ENCODE measurements at regions not wholly inside any gene's neighbourhood (a gene's known extent, or its start where the extent isn't known, plus 50 kb on each side); places are given as distances from the start of the nearest gene placed in this dataset.
"Not testable (repeated sequence)": the region's sequence is repeated elsewhere in the genome, so short reads cannot be mapped to it uniquely, and the experiment has no call there.

DNA sequence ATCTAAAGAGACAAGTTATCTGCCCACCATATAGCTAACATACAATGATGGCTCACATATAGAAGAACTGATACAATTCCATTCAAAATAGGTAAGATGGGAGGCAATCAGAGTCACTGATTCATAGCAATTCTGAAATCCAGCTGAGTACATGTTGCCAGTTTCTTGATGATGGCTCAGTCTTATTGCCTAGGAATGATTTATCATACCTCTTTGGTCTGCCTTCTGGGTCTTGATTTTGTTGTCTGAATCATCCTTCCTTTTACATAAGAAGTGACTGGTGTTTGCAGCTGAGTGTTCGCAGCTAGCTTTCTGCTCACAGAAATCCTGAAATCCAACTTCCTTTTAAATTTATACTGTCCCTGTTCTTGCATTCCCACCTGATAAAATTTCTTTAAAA, 463.2 kb upstream of the MGAT4C start:
- no peak for DNase-seq (ENCODE audit: insufficient read length, low spot score)
- FAIRE-seq = no peak
- TF ChIP-seq POLR2AphosphoS5 (IDR thresholded peaks at IDR 0.05; ENCODE audit: low read depth, low read length) (no peak), POU2F2 (IDR thresholded peaks at IDR 0.05; ENCODE audit: low read depth, low read length) (no peak), TAF1 (IDR thresholded peaks at IDR 0.05; ENCODE audit: low read depth, low read length) (no peak), POLR2A (IDR thresholded peaks at IDR 0.05; ENCODE audit: low read depth, low read length) (no peak), PAX5 (IDR thresholded peaks at IDR 0.05; ENCODE audit: insufficient read depth, low read length, severe bottlenecking) (no peak), SPI1 (IDR thresholded peaks at IDR 0.05; ENCODE audit: low read depth, low read length) (no peak)

DNA sequence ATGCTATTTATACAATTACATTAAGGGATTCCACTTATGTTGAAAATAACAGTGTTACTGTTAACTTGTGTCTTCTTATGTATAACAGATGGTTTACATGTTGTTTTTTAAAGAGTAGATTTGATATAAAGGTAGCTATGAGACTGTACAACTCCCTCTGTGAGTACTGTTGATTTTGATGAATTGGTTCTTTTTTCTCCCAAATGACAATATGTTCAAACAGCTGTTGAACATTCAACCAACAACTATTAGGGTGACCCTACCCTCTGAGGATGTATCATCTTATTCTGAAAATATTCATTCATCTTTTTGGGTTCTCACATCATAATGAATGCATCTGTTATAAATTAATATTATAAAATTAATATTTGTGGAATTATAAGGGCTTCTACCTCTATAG, 456.9 kb upstream of the MGAT4C start:
- FAIRE-seq (no peak), DNase-seq (ENCODE audit: insufficient read length, low spot score) (no peak)
- no peak for TF ChIP-seq TAF1 (IDR thresholded peaks at IDR 0.05; ENCODE audit: low read depth, low read length)
- TF ChIP-seq POLR2AphosphoS5 (IDR thresholded peaks at IDR 0.05; ENCODE audit: low read depth, low read length) = no peak
- TF ChIP-seq SPI1 (IDR thresholded peaks at IDR 0.05; ENCODE audit: low read depth, low read length) = no peak
- TF ChIP-seq POLR2A (IDR thresholded peaks at IDR 0.05; ENCODE audit: low read depth, low read length) = no peak
- TF ChIP-seq POU2F2 (IDR thresholded peaks at IDR 0.05; ENCODE audit: low read depth, low read length) = no peak
- TF ChIP-seq PAX5 (IDR thresholded peaks at IDR 0.05; ENCODE audit: insufficient read depth, low read length, severe bottlenecking) = no peak

DNA sequence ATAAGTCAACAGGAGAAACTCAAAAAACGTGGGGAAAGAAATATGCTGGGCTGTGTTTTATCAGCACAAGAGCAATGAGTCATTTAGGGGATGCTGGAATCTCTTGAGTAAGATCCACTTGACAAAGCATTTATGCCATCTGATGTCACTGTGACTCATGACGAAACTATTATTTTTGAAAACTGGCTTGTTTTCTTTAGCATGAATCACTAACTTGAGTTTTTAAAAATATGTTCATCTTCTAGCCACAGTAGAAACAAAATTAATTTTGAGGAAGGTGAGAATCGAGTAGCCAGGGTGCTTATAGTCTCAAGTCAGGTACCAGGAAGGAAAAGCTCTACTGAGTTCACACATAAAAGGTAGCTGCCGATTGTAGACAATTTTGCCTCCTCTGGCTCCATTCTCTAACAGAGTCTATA, 456.2 kb upstream of the MGAT4C start:
- no peak for DNase-seq (ENCODE audit: insufficient read length, low spot score)
- TF ChIP-seq SPI1 (IDR thresholded peaks at IDR 0.05; ENCODE audit: low read depth, low read length) (no peak), POLR2A (IDR thresholded peaks at IDR 0.05; ENCODE audit: low read depth, low read length) (no peak), TAF1 (IDR thresholded peaks at IDR 0.05; ENCODE audit: low read depth, low read length) (no peak), PAX5 (IDR thresholded peaks at IDR 0.05; ENCODE audit: insufficient read depth, low read length, severe bottlenecking) (no peak), POLR2AphosphoS5 (IDR thresholded peaks at IDR 0.05; ENCODE audit: low read depth, low read length) (no peak), POU2F2 (IDR thresholded peaks at IDR 0.05; ENCODE audit: low read depth, low read length) (no peak)
- FAIRE-seq = no peak

DNA sequence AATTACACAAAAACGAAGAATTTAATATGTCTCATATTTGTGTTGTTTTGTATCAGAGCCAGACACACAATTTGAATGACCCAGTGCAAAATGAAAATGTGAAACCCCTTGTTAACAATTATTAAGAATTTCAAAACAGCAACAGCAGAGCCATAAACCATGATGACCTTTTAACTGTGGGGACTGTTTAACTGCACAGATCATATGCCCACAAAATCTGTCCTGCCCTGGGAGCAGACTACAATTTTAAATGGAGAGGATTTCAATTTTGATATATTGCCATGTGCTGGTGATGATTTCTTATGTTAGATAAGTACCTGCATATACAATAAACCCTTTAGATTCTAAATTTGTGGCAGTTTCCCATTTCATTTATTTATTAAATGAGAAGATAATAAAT, 455.5 kb upstream of the MGAT4C start:
- TF ChIP-seq POU2F2 (IDR thresholded peaks at IDR 0.05; ENCODE audit: low read depth, low read length) (no peak), TAF1 (IDR thresholded peaks at IDR 0.05; ENCODE audit: low read depth, low read length) (no peak), POLR2A (IDR thresholded peaks at IDR 0.05; ENCODE audit: low read depth, low read length) (no peak), POLR2AphosphoS5 (IDR thresholded peaks at IDR 0.05; ENCODE audit: low read depth, low read length) (no peak), SPI1 (IDR thresholded peaks at IDR 0.05; ENCODE audit: low read depth, low read length) (no peak), PAX5 (IDR thresholded peaks at IDR 0.05; ENCODE audit: insufficient read depth, low read length, severe bottlenecking) (no peak)
- FAIRE-seq = no peak
- no peak for DNase-seq (ENCODE audit: insufficient read length, low spot score)

DNA sequence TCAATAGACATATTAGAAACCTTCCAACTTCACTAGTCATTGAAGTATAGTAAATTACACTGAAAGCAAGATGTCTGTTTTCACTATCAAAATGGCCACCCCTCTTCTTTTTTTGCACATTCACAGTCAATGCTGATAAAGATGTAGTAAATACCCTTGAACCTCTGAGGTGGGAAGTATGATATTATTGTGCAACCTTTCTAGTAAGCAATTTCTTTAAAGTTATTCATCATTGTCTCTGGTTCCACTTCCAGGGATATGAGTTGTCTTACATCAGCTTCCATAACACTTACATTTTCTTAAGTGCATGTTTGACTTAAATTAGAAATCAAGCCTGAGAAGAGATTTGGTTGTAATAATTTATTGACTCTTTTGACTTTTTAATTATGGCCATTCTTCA, 453.9 kb upstream of the MGAT4C start:
- FAIRE-seq = no peak
- no peak for TF ChIP-seq POLR2A (IDR thresholded peaks at IDR 0.05; ENCODE audit: low read depth, low read length)
- TF ChIP-seq TAF1 (IDR thresholded peaks at IDR 0.05; ENCODE audit: low read depth, low read length) = no peak
- no peak for TF ChIP-seq POU2F2 (IDR thresholded peaks at IDR 0.05; ENCODE audit: low read depth, low read length)
- TF ChIP-seq SPI1 (IDR thresholded peaks at IDR 0.05; ENCODE audit: low read depth, low read length) = no peak
- no peak for TF ChIP-seq POLR2AphosphoS5 (IDR thresholded peaks at IDR 0.05; ENCODE audit: low read depth, low read length)
- no peak for TF ChIP-seq PAX5 (IDR thresholded peaks at IDR 0.05; ENCODE audit: insufficient read depth, low read length, severe bottlenecking)
- no peak for DNase-seq (ENCODE audit: insufficient read length, low spot score)

DNA sequence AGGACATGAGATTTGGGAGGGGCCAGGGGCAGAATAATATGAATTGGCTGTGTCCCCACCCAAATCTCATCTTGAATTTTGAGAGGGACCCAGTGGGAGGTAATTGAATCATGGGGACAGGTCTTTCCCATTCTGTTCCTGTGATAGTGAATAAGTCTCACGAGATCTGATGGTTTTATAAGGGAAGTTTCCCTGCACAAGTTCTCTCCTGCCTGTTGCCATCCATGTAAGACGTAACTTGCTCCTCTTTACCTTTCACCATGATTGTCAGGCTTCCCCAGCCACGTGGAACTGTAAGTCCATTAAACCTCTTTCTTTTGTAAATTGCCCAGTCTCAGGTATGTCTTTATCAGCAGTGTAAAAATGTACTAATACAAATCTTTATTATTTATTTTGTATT, 452.8 kb upstream of the MGAT4C start:
- not testable (repeated sequence) for DNase-seq (ENCODE audit: insufficient read length, low spot score); FAIRE-seq

DNA sequence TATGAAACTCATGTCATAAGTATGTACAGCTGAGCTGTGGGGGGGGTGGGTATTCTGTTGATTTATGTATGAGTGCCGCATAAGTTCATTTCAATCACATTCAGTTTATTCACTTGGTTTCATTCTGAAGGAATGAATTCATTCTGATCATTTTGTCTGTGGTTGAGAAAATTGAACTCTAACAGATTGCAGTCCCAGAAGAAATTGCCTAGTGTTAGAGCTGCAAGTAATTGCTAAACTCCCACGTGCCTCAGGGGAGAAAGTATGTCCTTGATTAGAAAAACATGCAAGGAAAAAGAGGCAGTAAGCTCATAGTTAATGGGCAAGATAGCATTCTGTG, 442.4 kb upstream of the MGAT4C start:
- no peak for FAIRE-seq
- TF ChIP-seq POLR2A (IDR thresholded peaks at IDR 0.05; ENCODE audit: low read depth, low read length) (no peak), POLR2AphosphoS5 (IDR thresholded peaks at IDR 0.05; ENCODE audit: low read depth, low read length) (no peak), PAX5 (IDR thresholded peaks at IDR 0.05; ENCODE audit: insufficient read depth, low read length, severe bottlenecking) (no peak), SPI1 (IDR thresholded peaks at IDR 0.05; ENCODE audit: low read depth, low read length) (no peak), POU2F2 (IDR thresholded peaks at IDR 0.05; ENCODE audit: low read depth, low read length) (no peak), TAF1 (IDR thresholded peaks at IDR 0.05; ENCODE audit: low read depth, low read length) (no peak)
- no peak for DNase-seq (ENCODE audit: insufficient read length, low spot score)

DNA sequence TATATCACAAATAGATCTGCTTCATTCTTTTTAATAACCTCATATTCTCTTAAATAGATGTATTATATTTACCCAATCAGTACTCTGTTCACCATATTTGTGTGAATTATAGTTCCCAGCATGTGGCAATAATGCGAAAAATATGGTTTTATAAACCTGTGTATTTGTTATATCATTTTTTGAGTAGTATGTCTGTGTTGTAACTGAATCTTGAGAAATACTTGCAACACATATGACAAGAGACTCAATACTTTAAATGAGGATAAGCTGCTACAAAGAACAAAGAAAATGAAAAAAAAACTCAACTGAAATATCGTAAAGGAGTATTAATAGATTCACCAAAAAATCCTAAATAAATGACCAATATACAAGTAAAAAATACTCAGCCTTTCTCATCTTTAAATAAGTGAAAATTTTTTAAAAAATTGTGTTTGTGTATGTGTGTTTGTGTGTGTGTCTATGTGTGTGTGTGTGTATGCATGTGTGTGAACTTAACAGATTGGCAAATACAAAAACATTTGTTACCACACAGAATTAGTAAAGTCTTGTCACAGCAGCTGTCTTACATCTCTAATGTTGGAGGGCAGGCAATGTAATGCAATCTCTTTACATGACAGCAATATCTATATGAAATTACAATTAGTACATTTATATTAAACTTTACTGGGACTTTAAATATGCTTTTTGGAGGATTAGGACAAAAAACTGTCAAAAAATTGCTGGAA, 441.9 kb upstream of the MGAT4C start:
- DNase-seq (ENCODE audit: insufficient read length, low spot score) = no peak
- no peak for TF ChIP-seq PAX5 (IDR thresholded peaks at IDR 0.05; ENCODE audit: insufficient read depth, low read length, severe bottlenecking)
- no peak for TF ChIP-seq SPI1 (IDR thresholded peaks at IDR 0.05; ENCODE audit: low read depth, low read length)
- no peak for TF ChIP-seq TAF1 (IDR thresholded peaks at IDR 0.05; ENCODE audit: low read depth, low read length)
- TF ChIP-seq POLR2A (IDR thresholded peaks at IDR 0.05; ENCODE audit: low read depth, low read length) = no peak
- TF ChIP-seq POU2F2 (IDR thresholded peaks at IDR 0.05; ENCODE audit: low read depth, low read length) = no peak
- TF ChIP-seq POLR2AphosphoS5 (IDR thresholded peaks at IDR 0.05; ENCODE audit: low read depth, low read length) = no peak
- FAIRE-seq = no peak

DNA sequence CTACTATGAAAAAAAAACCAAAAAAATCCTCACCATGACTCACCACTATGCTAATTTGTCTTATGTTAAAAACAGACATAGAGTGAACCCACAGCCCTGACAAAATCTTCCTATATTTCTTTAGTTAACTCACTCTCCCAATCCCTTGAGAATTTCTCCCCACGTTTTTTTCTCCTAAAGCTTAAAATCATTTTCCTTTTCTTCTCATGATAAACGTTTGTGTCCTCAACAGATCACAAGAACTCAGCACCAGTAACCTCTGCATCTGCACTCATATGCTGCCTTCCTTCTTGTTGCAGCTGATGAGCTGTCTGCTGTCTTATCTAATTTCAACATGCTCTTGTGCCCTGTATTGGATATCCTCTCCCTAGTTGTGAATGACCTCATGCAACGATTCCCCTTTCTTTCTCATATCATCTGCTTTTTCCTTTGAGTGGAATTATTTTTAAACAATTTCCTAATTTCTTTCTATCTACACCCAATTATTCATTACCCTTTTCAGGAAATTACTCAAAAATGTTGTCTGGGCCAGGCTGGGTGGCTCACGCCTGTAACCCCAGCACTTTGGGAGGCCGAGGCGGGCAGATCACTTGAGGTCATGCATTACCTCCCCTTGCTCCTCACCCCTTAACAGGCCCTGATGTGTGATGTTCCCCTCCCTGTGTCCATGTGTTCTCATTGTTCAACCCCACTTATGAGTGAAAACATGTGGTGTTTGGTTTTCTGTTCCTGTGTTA, 427.5 kb upstream of the MGAT4C start:
- no peak for TF ChIP-seq TAF1 (IDR thresholded peaks at IDR 0.05; ENCODE audit: low read depth, low read length)
- TF ChIP-seq POU2F2 (IDR thresholded peaks at IDR 0.05; ENCODE audit: low read depth, low read length) = no peak
- no peak for FAIRE-seq
- DNase-seq (ENCODE audit: insufficient read length, low spot score) = no peak

DNA sequence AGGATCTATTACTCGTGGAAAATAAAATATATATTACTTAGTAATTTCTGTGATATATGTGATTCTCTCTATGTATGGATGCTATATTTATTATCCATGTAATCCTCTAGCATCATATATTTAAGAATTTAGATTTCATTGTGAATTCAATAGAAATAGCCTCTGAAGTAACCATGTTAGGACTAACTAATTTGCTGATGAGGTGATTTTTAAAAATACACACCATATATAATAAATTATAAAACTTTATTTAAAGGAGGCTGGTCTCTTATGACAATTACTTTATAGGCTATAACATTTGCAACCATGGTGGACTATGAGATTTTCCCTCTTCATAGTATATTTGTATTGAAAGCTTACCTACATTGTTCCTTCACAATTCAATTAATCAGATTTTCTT, 424.9 kb upstream of the MGAT4C start:
- TF ChIP-seq POLR2A (IDR thresholded peaks at IDR 0.05; ENCODE audit: low read depth, low read length) (no peak), POU2F2 (IDR thresholded peaks at IDR 0.05; ENCODE audit: low read depth, low read length) (no peak), POLR2AphosphoS5 (IDR thresholded peaks at IDR 0.05; ENCODE audit: low read depth, low read length) (no peak), SPI1 (IDR thresholded peaks at IDR 0.05; ENCODE audit: low read depth, low read length) (no peak), PAX5 (IDR thresholded peaks at IDR 0.05; ENCODE audit: insufficient read depth, low read length, severe bottlenecking) (no peak)
- FAIRE-seq = no peak
- DNase-seq (ENCODE audit: insufficient read length, low spot score) = no peak

Measured in GM12891 (cell line).